SK-N-SH treated with all-trans-retinoic acid at 6 μM for 48 hours (cell line): ENCODE measurements at regions not wholly inside any gene's neighbourhood (a gene's known extent, or its start where the extent isn't known, plus 50 kb on each side); places are given as distances from the start of the nearest gene placed in this dataset.

Experiments
- ATAC-seq: fragments of 200-7000 bp; cut with Tn5 transposase; 3 replicates; pipeline ENCODE4 v1.9.1; 2020; ENCODE audit warnings: mild to moderate bottlenecking, moderate library complexity
- ARNTL ChIP-seq: fragments of 450-650 bp; formaldehyde crosslinking; IDR thresholded peaks from 2 replicates; pipeline ENCODE4 v1.5.0; 2020; ENCODE audit warnings: low read depth, mild to moderate bottlenecking, moderate library complexity, borderline replicate concordance
- BACH2 ChIP-seq: fragments of 250-450 bp; sonication (Bioruptor Pico); IDR thresholded peaks from 2 replicates; pipeline ENCODE4 v1.9.0; 2021; ENCODE audit warnings: mild to moderate bottlenecking, borderline replicate concordance
- CREB5 ChIP-seq: fragments of 250-450 bp; sonication (Bioruptor Pico); IDR thresholded peaks from 2 replicates; pipeline ENCODE4 v1.5.1; 2020; ENCODE audit warnings: low read depth, mild to moderate bottlenecking, moderate library complexity
- CSDC2 ChIP-seq: fragments of 250-450 bp; sonication (Bioruptor Pico); IDR thresholded peaks from 2 replicates; pipeline ENCODE4 v1.5.0; 2020; ENCODE audit warnings: mild to moderate bottlenecking, moderate library complexity
- CSRNP3 ChIP-seq: fragments of 250-450 bp; sonication (Bioruptor Pico); IDR thresholded peaks from 2 replicates; pipeline ENCODE4 v1.5.1; 2021; ENCODE audit warnings: mild to moderate bottlenecking, moderate library complexity
- ESRRG ChIP-seq: fragments of 250-450 bp; sonication (Bioruptor Pico); IDR thresholded peaks from 2 replicates; pipeline ENCODE4 v1.6.1; 2021; ENCODE audit warnings: mild to moderate bottlenecking
- GLIS3 ChIP-seq: fragments of 250-450 bp; sonication (Bioruptor Pico); IDR thresholded peaks from 2 replicates; pipeline ENCODE4 v1.5.0; 2020; ENCODE audit warnings: mild to moderate bottlenecking, moderate library complexity
- ISL1 ChIP-seq: fragments of 250-450 bp; sonication (Bioruptor Pico); IDR thresholded peaks from 2 replicates; pipeline ENCODE4 v2.1.2; 2022; ENCODE audit warnings: mild to moderate bottlenecking, moderate library complexity
- OSR1 ChIP-seq: fragments of 250-450 bp; sonication (Bioruptor Pico); IDR thresholded peaks from 2 replicates; pipeline ENCODE4 v1.8.0; 2022; ENCODE audit warnings: moderate library complexity, mild to moderate bottlenecking, inconsistent platforms
- PATZ1 ChIP-seq: fragments of 250-450 bp; sonication (Bioruptor Pico); IDR thresholded peaks from 2 replicates; pipeline ENCODE4 v1.8.0; 2020; ENCODE audit warnings: mild to moderate bottlenecking, moderate library complexity, borderline replicate concordance
- PPARA ChIP-seq: fragments of 250-450 bp; sonication (Bioruptor Pico); IDR thresholded peaks from 2 replicates; pipeline ENCODE4 v1.5.0; 2020; ENCODE audit warnings: mild to moderate bottlenecking, borderline replicate concordance
- RARB ChIP-seq: fragments of 250-450 bp; sonication (Bioruptor Pico); IDR thresholded peaks from 2 replicates; pipeline ENCODE4 v1.8.0; 2021; ENCODE audit warnings: mild to moderate bottlenecking, moderate library complexity
- SNAI2 ChIP-seq: fragments of 250-450 bp; sonication (Bioruptor Pico); IDR thresholded peaks from 2 replicates; pipeline ENCODE4 v1.5.0; 2020; ENCODE audit warnings: mild to moderate bottlenecking, moderate library complexity
- TCF4 ChIP-seq: fragments of 250-450 bp; sonication (Bioruptor Pico); IDR thresholded peaks from 2 replicates; pipeline ENCODE4 v1.8.0; 2021; ENCODE audit warnings: mild to moderate bottlenecking, moderate library complexity, borderline replicate concordance
- TOX ChIP-seq: fragments of 250-450 bp; sonication (Bioruptor Pico); IDR thresholded peaks from 2 replicates; pipeline ENCODE4 v1.8.0; 2021; ENCODE audit warnings: mild to moderate bottlenecking, moderate library complexity, borderline replicate concordance
- TSHZ2 ChIP-seq: fragments of 250-450 bp; sonication (Bioruptor Pico); IDR thresholded peaks from 2 replicates; pipeline ENCODE4 v1.5.0; 2020; ENCODE audit warnings: mild to moderate bottlenecking, moderate library complexity
- ZC3H10 ChIP-seq: fragments of 250-450 bp; sonication (Bioruptor Pico); IDR thresholded peaks from 2 replicates; pipeline ENCODE4 v1.5.1; 2021; ENCODE audit warnings: mild to moderate bottlenecking, moderate library complexity
- ZFP3 ChIP-seq: fragments of 250-450 bp; sonication (Bioruptor Pico); IDR thresholded peaks from 2 replicates; pipeline ENCODE4 v1.5.0; 2020; ENCODE audit warnings: mild to moderate bottlenecking, moderate library complexity
- ZFP30 ChIP-seq: fragments of 450-650 bp; formaldehyde crosslinking; IDR thresholded peaks from 2 replicates; pipeline ENCODE4 v1.5.0; 2022; ENCODE audit warnings: mild to moderate bottlenecking, moderate library complexity
- ZNF565 ChIP-seq: fragments of 450-650 bp; formaldehyde crosslinking; conservative IDR thresholded peaks from 2 replicates; pipeline ENCODE4 v1.5.0; 2020; ENCODE audit warnings: low read depth, mild to moderate bottlenecking, moderate library complexity
- ZNF70 ChIP-seq: fragments of 450-650 bp; formaldehyde crosslinking; IDR thresholded peaks from 2 replicates; pipeline ENCODE4 v1.5.0; 2020; ENCODE audit warnings: mild to moderate bottlenecking, moderate library complexity
- ZNF8 ChIP-seq: fragments of 450-650 bp; formaldehyde crosslinking; IDR thresholded peaks from 2 replicates; pipeline ENCODE4 v1.5.0; 2020; ENCODE audit warnings: mild to moderate bottlenecking, moderate library complexity

- peak; percentile 83 for ATAC-seq
- TF ChIP-seq ZNF565 (CRISPR knock-in tag), result no peak
- TF ChIP-seq GLIS3, result no peak
- no peak for TF ChIP-seq RARB
- TF ChIP-seq PATZ1, result no peak
- TF ChIP-seq ZC3H10 (CRISPR knock-in tag), result no peak
- no peak for TF ChIP-seq OSR1
- TF ChIP-seq ZFP30 (CRISPR knock-in tag), result no peak
- TF ChIP-seq BACH2 (CRISPR knock-in tag), result no peak
- no peak for TF ChIP-seq CSRNP3 (CRISPR knock-in tag)
- no peak for TF ChIP-seq ESRRG (CRISPR knock-in tag)
- TF ChIP-seq ZNF70 (CRISPR knock-in tag), result no peak
- no peak for TF ChIP-seq PPARA
- TF ChIP-seq CSDC2, result no peak
- no peak for TF ChIP-seq TCF4
- TF ChIP-seq TSHZ2, result no peak
- TF ChIP-seq ZFP3, result no peak
- TF ChIP-seq SNAI2 (CRISPR knock-in tag), result no peak
These were observed 131.3 kb upstream of the GMDS start for GRCh38 chr6:2376429-2377355.

- TF ChIP-seq SNAI2 (CRISPR knock-in tag) (no peak), TOX (CRISPR knock-in tag) (no peak), ZNF565 (CRISPR knock-in tag) (no peak), ZFP30 (CRISPR knock-in tag) (no peak), PATZ1 (no peak), RARB (no peak), ZNF70 (CRISPR knock-in tag) (no peak), ZC3H10 (CRISPR knock-in tag) (no peak), ZFP3 (no peak), ESRRG (CRISPR knock-in tag) (no peak), CREB5 (CRISPR knock-in tag) (no peak), ZNF8 (CRISPR knock-in tag) (no peak), ARNTL (CRISPR knock-in tag) (no peak), OSR1 (no peak), TSHZ2 (no peak), BACH2 (CRISPR knock-in tag) (no peak), CSDC2 (no peak), ISL1 (CRISPR knock-in tag) (no peak), PPARA (no peak)
- ATAC-seq, result no peak
These were observed 130.0 kb upstream of the GMDS start for GRCh38 chr6:2375443-2375842.
